ENCODE measurements at regions not wholly inside any gene's neighbourhood (a gene's known extent, or its start where the extent isn't known, plus 50 kb on each side); places are given as distances from the start of the nearest gene placed in this dataset.

DNA sequence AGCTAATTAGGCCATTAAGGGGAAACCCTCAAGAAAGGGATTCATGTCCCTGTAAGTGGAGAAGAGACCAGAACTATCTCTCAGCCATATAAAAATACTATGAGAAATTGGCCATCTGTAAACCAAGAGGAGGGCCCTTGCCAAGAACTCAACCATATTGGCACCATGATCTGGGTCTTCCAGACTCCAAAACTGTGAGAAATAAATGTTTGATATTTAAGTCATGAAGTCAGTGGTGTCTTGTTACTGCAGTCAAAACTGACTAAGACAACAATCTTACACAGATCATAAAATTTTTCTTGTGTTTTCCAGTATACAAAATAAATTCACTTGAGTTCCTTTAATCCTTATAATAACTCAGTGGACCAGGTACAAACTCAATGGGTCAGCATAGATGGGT, 589.8 kb upstream of the CDH2 start:
- Mint-ChIP-seq H3K27me3 (ENCODE audit: insufficient read depth, unreplicated experiment) (no peaks in the 10 kb centered on the region), H3K9me3 (ENCODE audit: unreplicated experiment) (no peaks in the 10 kb centered on the region), H3K36me3 (ENCODE audit: insufficient read depth, unreplicated experiment) (no peaks in the 10 kb centered on the region), H3K4me3 (ENCODE audit: unreplicated experiment) (no peak overlapping the region), H3K27ac (ENCODE audit: low read depth, unreplicated experiment) (no peak overlapping the region), H3K4me1 (ENCODE audit: insufficient read depth, unreplicated experiment) (peaks cover 6% of the 10 kb centered on the region)
- CTCF ChIA-PET, result interaction anchor here (0.9 kb wide), 1 partner anchor 85 kb away, joined by 3 read pairs; no protein-coding TSS in a partner anchor
- POLR2A ChIA-PET, result interaction anchor here (0.6 kb wide), 1 partner anchor 792 kb away, joined by 3 read pairs; no protein-coding TSS in a partner anchor
- TF ChIP-seq CTCF (IDR thresholded peaks at IDR 0.05; ENCODE audit: unreplicated experiment), result no peak
- BruUV-seq (replicated peaks), result no TSS peak
- no peak for DNase-seq (ENCODE audit: unreplicated experiment)
- intact Hi-C loops (cut with micrococcal nuclease), result no loop called here

GRCh38 chr18:28766027-28766426, 589.1 kb upstream of the CDH2 start:
- intact Hi-C loops (cut with micrococcal nuclease), result no loop called here
- Mint-ChIP-seq H3K9me3 (ENCODE audit: unreplicated experiment) (no peaks in the 10 kb centered on the region), H3K27ac (ENCODE audit: low read depth, unreplicated experiment) (no peak overlapping the region), H3K4me3 (ENCODE audit: unreplicated experiment) (no peak overlapping the region), H3K4me1 (ENCODE audit: insufficient read depth, unreplicated experiment) (peaks cover 6% of the 10 kb centered on the region), H3K36me3 (ENCODE audit: insufficient read depth, unreplicated experiment) (no peaks in the 10 kb centered on the region), H3K27me3 (ENCODE audit: insufficient read depth, unreplicated experiment) (no peaks in the 10 kb centered on the region)
- DNase-seq (ENCODE audit: unreplicated experiment), result no peak
- no TSS peak for BruUV-seq (replicated peaks)
- ChIA-PET POLR2A (no interaction called here), CTCF (no interaction called here)
- no peak for TF ChIP-seq CTCF (IDR thresholded peaks at IDR 0.05; ENCODE audit: unreplicated experiment)

GRCh38 chr18:28760299-28760698, 583.4 kb upstream of the CDH2 start:
- no peak for DNase-seq (ENCODE audit: unreplicated experiment)
- CTCF ChIA-PET, result interaction anchor here (0.6 kb wide), 1 partner anchor 13 kb away, joined by 3 read pairs; no protein-coding TSS in a partner anchor
- POLR2A ChIA-PET, result interaction anchor here (0.8 kb wide), 1 partner anchor 389 kb away, joined by 3 read pairs; no protein-coding TSS in a partner anchor
- Mint-ChIP-seq H3K27me3 (ENCODE audit: insufficient read depth, unreplicated experiment) (no peaks in the 10 kb centered on the region), H3K4me1 (ENCODE audit: insufficient read depth, unreplicated experiment) (no peaks in the 10 kb centered on the region), H3K9me3 (ENCODE audit: unreplicated experiment) (no peaks in the 10 kb centered on the region), H3K36me3 (ENCODE audit: insufficient read depth, unreplicated experiment) (no peaks in the 10 kb centered on the region), H3K4me3 (ENCODE audit: unreplicated experiment) (no peak overlapping the region), H3K27ac (ENCODE audit: low read depth, unreplicated experiment) (no peak overlapping the region)
- no peak for TF ChIP-seq CTCF (IDR thresholded peaks at IDR 0.05; ENCODE audit: unreplicated experiment)
- BruUV-seq (replicated peaks), result no TSS peak
- intact Hi-C loops (cut with micrococcal nuclease), result no loop called here

- Mint-ChIP-seq H3K36me3 (ENCODE audit: insufficient read depth, unreplicated experiment) (no peaks in the 10 kb centered on the region), H3K27ac (ENCODE audit: low read depth, unreplicated experiment) (no peak overlapping the region), H3K9me3 (ENCODE audit: unreplicated experiment) (no peaks in the 10 kb centered on the region), H3K27me3 (ENCODE audit: insufficient read depth, unreplicated experiment) (no peaks in the 10 kb centered on the region), H3K4me1 (ENCODE audit: insufficient read depth, unreplicated experiment) (no peaks in the 10 kb centered on the region), H3K4me3 (ENCODE audit: unreplicated experiment) (no peak overlapping the region)
- no TSS peak for BruUV-seq (replicated peaks)
- intact Hi-C loops (cut with micrococcal nuclease), result no loop called here
- ChIA-PET CTCF (no interaction called here), POLR2A (no interaction called here)
- no peak for DNase-seq (ENCODE audit: unreplicated experiment)
- TF ChIP-seq CTCF (IDR thresholded peaks at IDR 0.05; ENCODE audit: unreplicated experiment), result no peak
Observed at GRCh38 chr18:28757466-28758008, 580.6 kb upstream of the CDH2 start.

Data from MCF 10A (cell line).